ENCODE measurements at regions not wholly inside any gene's neighbourhood (a gene's known extent, or its start where the extent isn't known, plus 50 kb on each side); places are given as distances from the start of the nearest gene placed in this dataset.

- Histone ChIP-seq H3K4me3 (ENCODE audit: low read length) (no peak overlapping the region), H3F3A (ENCODE audit: insufficient read depth, low read length, poor library complexity, severe bottlenecking) (no peaks in the 10 kb centered on the region), H4K20me1 (ENCODE audit: insufficient read depth) (no peaks in the 10 kb centered on the region), H3K27me3 (ENCODE audit: insufficient read depth, low read depth, low read length) (no peaks in the 10 kb centered on the region), H3K36me3 (ENCODE audit: insufficient read depth, low read length) (no peaks in the 10 kb centered on the region), H3K79me2 (replicated peaks; ENCODE audit: insufficient read depth, low read length) (no peaks in the 10 kb centered on the region), H3K9me2 (ENCODE audit: insufficient read depth, low read length) (no peaks in the 10 kb centered on the region), H3K4me2 (ENCODE audit: low read length) (no peak overlapping the region), H2AFZ (ENCODE audit: low read depth, low read length) (no peak overlapping the region), H3K27ac (ENCODE audit: low read length) (no peak overlapping the region), H3K9me3 (ENCODE audit: low read length) (no peaks in the 10 kb centered on the region), H3K9ac (ENCODE audit: low read length) (no peak overlapping the region)
- no peak for TF ChIP-seq RAD21 (conservative IDR thresholded peaks at IDR 0.05)
- TF ChIP-seq EZH2 (IDR thresholded peaks at IDR 0.05; ENCODE audit: borderline replicate concordance, insufficient read depth, low read length, poor library complexity, severe bottlenecking), result no peak
- TF ChIP-seq MXI1 (conservative IDR thresholded peaks at IDR 0.05; ENCODE audit: poor library complexity, severe bottlenecking), result no peak
- no peak for TF ChIP-seq EP300 (conservative IDR thresholded peaks at IDR 0.05; ENCODE audit: poor library complexity, severe bottlenecking)
- no peak for TF ChIP-seq CTCF (IDR thresholded peaks at IDR 0.05; ENCODE audit: poor library complexity, severe bottlenecking)
- no peak for TF ChIP-seq TAF1 (IDR thresholded peaks at IDR 0.05; ENCODE audit: low read depth)
- TF ChIP-seq POLR2AphosphoS5 (IDR thresholded peaks at IDR 0.05), result no peak
- no peak for TF ChIP-seq REST (IDR thresholded peaks at IDR 0.05; ENCODE audit: borderline replicate concordance)
- TF ChIP-seq SMC3 (conservative IDR thresholded peaks at IDR 0.05; ENCODE audit: poor library complexity), result no peak
Observed at GRCh38 chr4:81522711-81523110, 51.0 kb upstream of the RASGEF1B start.

GRCh38 chr4:81521708-81522107, 50.0 kb upstream of the RASGEF1B start:
- Histone ChIP-seq H3F3A (ENCODE audit: insufficient read depth, low read length, poor library complexity, severe bottlenecking) (no peaks in the 10 kb centered on the region), H3K79me2 (replicated peaks; ENCODE audit: insufficient read depth, low read length) (no peaks in the 10 kb centered on the region), H3K9me3 (ENCODE audit: low read length) (no peaks in the 10 kb centered on the region), H3K36me3 (ENCODE audit: insufficient read depth, low read length) (no peaks in the 10 kb centered on the region), H2AFZ (ENCODE audit: low read depth, low read length) (no peak overlapping the region), H3K4me3 (ENCODE audit: low read length) (no peak overlapping the region), H3K27me3 (ENCODE audit: insufficient read depth, low read depth, low read length) (no peaks in the 10 kb centered on the region), H3K4me2 (ENCODE audit: low read length) (no peak overlapping the region), H4K20me1 (ENCODE audit: insufficient read depth) (no peaks in the 10 kb centered on the region), H3K9ac (ENCODE audit: low read length) (no peak overlapping the region), H3K9me2 (ENCODE audit: insufficient read depth, low read length) (no peaks in the 10 kb centered on the region), H3K27ac (ENCODE audit: low read length) (no peak overlapping the region)
- TF ChIP-seq EP300 (conservative IDR thresholded peaks at IDR 0.05; ENCODE audit: poor library complexity, severe bottlenecking) (no peak), EZH2 (IDR thresholded peaks at IDR 0.05; ENCODE audit: borderline replicate concordance, insufficient read depth, low read length, poor library complexity, severe bottlenecking) (no peak), REST (IDR thresholded peaks at IDR 0.05; ENCODE audit: borderline replicate concordance) (no peak), POLR2AphosphoS5 (IDR thresholded peaks at IDR 0.05) (no peak), MXI1 (conservative IDR thresholded peaks at IDR 0.05; ENCODE audit: poor library complexity, severe bottlenecking) (no peak), RAD21 (conservative IDR thresholded peaks at IDR 0.05) (no peak), CTCF (IDR thresholded peaks at IDR 0.05; ENCODE audit: poor library complexity, severe bottlenecking) (no peak), TAF1 (IDR thresholded peaks at IDR 0.05; ENCODE audit: low read depth) (no peak), SMC3 (conservative IDR thresholded peaks at IDR 0.05; ENCODE audit: poor library complexity) (no peak)
